ENCODE measurements at regions not wholly inside any gene's neighbourhood (a gene's known extent, or its start where the extent isn't known, plus 50 kb on each side); places are given as distances from the start of the nearest gene placed in this dataset.

- no peak for TF ChIP-seq CTCF (IDR thresholded peaks at IDR 0.05; ENCODE audit: low read depth, low read length, poor library complexity, severe bottlenecking)
- no peak for TF ChIP-seq EZH2phosphoT487 (IDR thresholded peaks at IDR 0.05; ENCODE audit: borderline replicate concordance, low read length)
These were observed 483.6 kb upstream of the RGS18 start for GRCh38 chr1:191674626-191675179.
